Esophagus squamous epithelium (tissue), 5 donors: ENCODE measurements at regions not wholly inside any gene's neighbourhood (a gene's known extent, or its start where the extent isn't known, plus 50 kb on each side); places are given as distances from the start of the nearest gene placed in this dataset.

Experiments used
- DNase-seq: peaks from one replicate; lab custom pipeline; 2025; lab: John Stamatoyannopoulos, UW
- H3K27ac ChIP-seq, 4 donors: fragments of 200-600 bp; sonication (generic); one replicate each; pipeline ENCODE4 v1.5.1; 2016 to 2019; ENCODE audit warnings: mild to moderate bottlenecking in 1 of 4
- H3K27me3 ChIP-seq, 4 donors: fragments of 200-600 bp; sonication (generic); 1 replicate in 3 of 4; 2 replicates in 1 of 4; pipeline versions ENCODE4 v1.5.1 to v1.6.0; 2017 to 2021; ENCODE audit warnings: antibody characterized with exemption in 1 of 4
- H3K36me3 ChIP-seq, 3 donors: fragments of 200-600 bp; sonication (generic); one replicate each; pipeline ENCODE4 v1.5.1; 2016 to 2019
- H3K4me1 ChIP-seq, 3 donors: fragments of 200-600 bp; sonication (generic); one replicate each; pipeline ENCODE4 v1.5.1; 2017 to 2019
- H3K4me3 ChIP-seq, 4 donors: fragments of 200-600 bp; sonication (generic); 1 replicate in 3 of 4; 2 replicates in 1 of 4; pipeline ENCODE4 v1.5.1; 2016 to 2019; ENCODE audit warnings: mild to moderate bottlenecking in 2 of 4, moderate library complexity in 1 of 4
- H3K9me3 ChIP-seq, 3 donors: fragments of 200-600 bp; sonication (generic); one replicate each; pipeline ENCODE4 v1.5.1; 2016 to 2019
- CTCF ChIP-seq, 6 experiments: fragments of 450-650 bp in 4 of 6; fragments of 200-600 bp in 2 of 6; sonication (generic) in 2 of 6; IDR thresholded peaks; one replicate each; pipeline ENCODE4 v1.5.1; 2016 to 2019; ENCODE audit warnings: antibody characterized with exemption in 6 of 6, mild to moderate bottlenecking in 4 of 6, moderate library complexity in 4 of 6
- POLR2A ChIP-seq, 4 donors: fragments of 450-650 bp; IDR thresholded peaks; one replicate each; pipeline ENCODE4 v1.6.1; 2017; ENCODE audit warnings: antibody characterized with exemption in 4 of 4, mild to moderate bottlenecking in 4 of 4, moderate library complexity in 3 of 4
- WGBS, 2 donors: methylation state at CpG; one replicate each; pipeline ENCODE4 v1.1.5; 2018; 5-methylcytosine and 5-hydroxymethylcytosine counted together
- intact Hi-C: fragments of 100-400 bp; cut with DNase I; formaldehyde crosslinking; loops from one replicate; pipeline ENCODE4 v1.15.0; 2022
- donor health status: DM: yes; HTN: yes; CAD: no.

- Histone ChIP-seq H3K9me3 (no peaks in the 10 kb centered on the region), H3K27me3 (no peaks in the 10 kb centered on the region), H3K36me3 (no peaks in the 10 kb centered on the region), H3K4me3 (no peak overlapping the region), H3K4me1 (no peaks in the 10 kb centered on the region), H3K27ac (no peak overlapping the region)
- WGBS, 2 donors = 97 to 100% methylated on average over 2 of the region's 2 CpGs
- intact Hi-C loops = no loop called here
- DNase-seq = no peak
- no peak for TF ChIP-seq CTCF (IDR thresholded peaks at IDR 0.05)
- TF ChIP-seq POLR2A (IDR thresholded peaks at IDR 0.05) = no peak
Measured at GRCh38 chr9:88722753-88723152, 187.8 kb downstream of the NXNL2 start.

- no peak overlapping the region for H3K27ac ChIP-seq
- H3K36me3 ChIP-seq = no peaks in the 10 kb centered on the region
- H3K27me3 ChIP-seq = no peaks in the 10 kb centered on the region
- no peak for DNase-seq
- H3K4me1 ChIP-seq = no peaks in the 10 kb centered on the region
- no peak for TF ChIP-seq CTCF (IDR thresholded peaks at IDR 0.05)
- TF ChIP-seq POLR2A (IDR thresholded peaks at IDR 0.05) = no peak
- no peaks in the 10 kb centered on the region for H3K9me3 ChIP-seq
- intact Hi-C loops = no loop called here
- H3K4me3 ChIP-seq = no peak overlapping the region
Measured at GRCh38 chr9:88723751-88724150, 188.8 kb downstream of the NXNL2 start.

GRCh38 chr9:88724331-88724730 is 189.4 kb downstream of the NXNL2 start:
- 47 to 48% methylated on average over 5 of the region's 5 CpGs for WGBS, 2 donors
- Histone ChIP-seq H3K27ac (no peak overlapping the region), H3K4me3 (no peak overlapping the region), H3K36me3 (no peaks in the 10 kb centered on the region), H3K9me3 (no peaks in the 10 kb centered on the region), H3K4me1 (no peaks in the 10 kb centered on the region), H3K27me3 (no peaks in the 10 kb centered on the region)
- intact Hi-C loops = no loop called here
- TF ChIP-seq POLR2A (IDR thresholded peaks at IDR 0.05) (no peak), CTCF (IDR thresholded peaks at IDR 0.05) (no peak)
- no peak for DNase-seq

- TF ChIP-seq CTCF (IDR thresholded peaks at IDR 0.05) = no peak
- no peak for TF ChIP-seq POLR2A (IDR thresholded peaks at IDR 0.05)
- intact Hi-C loops = no loop called here
- Histone ChIP-seq H3K9me3 (no peaks in the 10 kb centered on the region), H3K27me3 (no peaks in the 10 kb centered on the region), H3K4me1 (no peaks in the 10 kb centered on the region), H3K4me3 (no peak overlapping the region), H3K36me3 (no peaks in the 10 kb centered on the region), H3K27ac (no peak overlapping the region)
- DNase-seq = no peak
- 69 to 77% methylated on average over 3 of the region's 3 CpGs for WGBS, 2 donors
Measured at GRCh38 chr9:88725300-88726019, 190.5 kb downstream of the NXNL2 start.

- 88 to 89% methylated on average over 2 of the region's 2 CpGs for WGBS, 2 donors
Measured at GRCh38 chr9:88726803-88727202, 191.8 kb downstream of the NXNL2 start.

More at GRCh38 chr9:88726803-88727202, 191.8 kb downstream of the NXNL2 start:
- no peak for TF ChIP-seq CTCF (IDR thresholded peaks at IDR 0.05)
- TF ChIP-seq POLR2A (IDR thresholded peaks at IDR 0.05) = no peak
- no peaks in the 10 kb centered on the region for H3K36me3 ChIP-seq
- no peak overlapping the region for H3K4me3 ChIP-seq
- H3K27ac ChIP-seq = no peak overlapping the region
- no peaks in the 10 kb centered on the region for H3K27me3 ChIP-seq
- no peaks in the 10 kb centered on the region for H3K9me3 ChIP-seq
- H3K4me1 ChIP-seq = no peaks in the 10 kb centered on the region
- intact Hi-C loops = no loop called here
- no peak for DNase-seq
